ENCODE measurements at regions not wholly inside any gene's neighbourhood (a gene's known extent, or its start where the extent isn't known, plus 50 kb on each side); places are given as distances from the start of the nearest gene placed in this dataset.
A peak's percentile ranks its signal among the peaks of the same experiment; 100 is the strongest.

GRCh38 chr6:155782739-155783459 lies 327.3 kb upstream of the NOX3 start:
- no peak for DNase-seq (ENCODE audit: low read depth)
- H3K4me3 ChIP-seq (ENCODE audit: low read depth, low read length) = no peak overlapping the region
- TF ChIP-seq, protein P1, sequence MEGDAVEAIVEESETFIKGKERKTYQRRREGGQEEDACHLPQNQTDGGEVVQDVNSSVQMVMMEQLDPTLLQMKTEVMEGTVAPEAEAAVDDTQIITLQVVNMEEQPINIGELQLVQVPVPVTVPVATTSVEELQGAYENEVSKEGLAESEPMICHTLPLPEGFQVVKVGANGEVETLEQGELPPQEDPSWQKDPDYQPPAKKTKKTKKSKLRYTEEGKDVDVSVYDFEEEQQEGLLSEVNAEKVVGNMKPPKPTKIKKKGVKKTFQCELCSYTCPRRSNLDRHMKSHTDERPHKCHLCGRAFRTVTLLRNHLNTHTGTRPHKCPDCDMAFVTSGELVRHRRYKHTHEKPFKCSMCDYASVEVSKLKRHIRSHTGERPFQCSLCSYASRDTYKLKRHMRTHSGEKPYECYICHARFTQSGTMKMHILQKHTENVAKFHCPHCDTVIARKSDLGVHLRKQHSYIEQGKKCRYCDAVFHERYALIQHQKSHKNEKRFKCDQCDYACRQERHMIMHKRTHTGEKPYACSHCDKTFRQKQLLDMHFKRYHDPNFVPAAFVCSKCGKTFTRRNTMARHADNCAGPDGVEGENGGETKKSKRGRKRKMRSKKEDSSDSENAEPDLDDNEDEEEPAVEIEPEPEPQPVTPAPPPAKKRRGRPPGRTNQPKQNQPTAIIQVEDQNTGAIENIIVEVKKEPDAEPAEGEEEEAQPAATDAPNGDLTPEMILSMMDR (IDR thresholded peaks at IDR 0.05; ENCODE audit: control insufficient read depth, extremely low read depth, insufficient read depth) = no peak

- no peak overlapping the region for H3K4me3 ChIP-seq (ENCODE audit: low read depth, low read length)
- TF ChIP-seq, protein P1 (IDR thresholded peaks at IDR 0.05; ENCODE audit: control insufficient read depth, extremely low read depth, insufficient read depth) = no peak
- DNase-seq (ENCODE audit: low read depth) = peak; percentile 18
These were observed 326.7 kb upstream of the NOX3 start for GRCh38 chr6:155782320-155782731.

DNA sequence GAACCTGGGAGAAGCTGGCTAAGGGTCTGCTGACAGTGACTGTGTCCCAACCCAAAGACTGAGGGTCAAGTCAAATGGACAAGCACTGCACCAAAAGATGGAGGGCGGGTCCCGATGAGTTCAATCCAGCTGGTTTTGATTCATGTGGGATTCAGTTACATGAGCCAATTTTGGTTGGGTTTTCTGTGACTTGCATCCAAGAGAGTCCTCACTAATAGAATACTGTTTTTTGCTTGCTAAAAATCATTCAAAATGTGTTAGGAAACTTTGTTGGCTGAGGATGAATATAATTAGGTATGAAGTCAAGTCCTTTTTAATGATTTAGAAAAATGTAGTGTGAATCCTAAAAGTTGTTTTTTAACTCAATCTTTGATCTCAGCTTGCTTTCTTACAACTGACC lies 323.8 kb upstream of the NOX3 start:
- no peak for DNase-seq (ENCODE audit: low read depth)
- TF ChIP-seq, protein P1 (IDR thresholded peaks at IDR 0.05; ENCODE audit: control insufficient read depth, extremely low read depth, insufficient read depth) = no peak
- no peak overlapping the region for H3K4me3 ChIP-seq (ENCODE audit: low read depth, low read length)

DNA sequence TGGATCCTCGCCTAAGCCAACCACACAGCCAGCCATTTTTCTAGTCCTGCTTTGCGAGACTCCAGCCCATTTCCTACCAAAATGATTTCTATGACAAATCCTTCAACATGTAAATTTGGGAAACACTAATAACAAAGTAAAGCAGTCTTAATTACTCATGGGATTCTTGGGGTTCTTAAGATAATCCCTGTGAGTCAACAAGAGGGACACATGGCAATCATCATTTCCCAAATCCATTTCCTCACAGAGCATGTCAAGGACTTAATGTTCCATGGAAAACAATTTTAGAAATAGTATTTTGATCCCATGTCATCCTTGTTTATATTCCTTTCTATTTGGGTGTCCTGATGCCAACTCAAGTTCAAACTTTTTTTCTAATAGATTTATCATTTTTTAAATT lies 322.7 kb upstream of the NOX3 start:
- H3K4me3 ChIP-seq (ENCODE audit: low read depth, low read length) = no peak overlapping the region
- no peak for DNase-seq (ENCODE audit: low read depth)
- TF ChIP-seq, protein P1 (IDR thresholded peaks at IDR 0.05; ENCODE audit: control insufficient read depth, extremely low read depth, insufficient read depth) = no peak

GRCh38 chr6:155771822-155772221 lies 316.2 kb upstream of the NOX3 start:
- DNase-seq (ENCODE audit: low read depth) = no peak
- TF ChIP-seq, protein P1 (IDR thresholded peaks at IDR 0.05; ENCODE audit: control insufficient read depth, extremely low read depth, insufficient read depth) = no peak
- H3K4me3 ChIP-seq (ENCODE audit: low read depth, low read length) = no peak overlapping the region

- H3K4me3 ChIP-seq (ENCODE audit: low read depth, low read length) = no peak overlapping the region
- DNase-seq (ENCODE audit: low read depth) = no peak
- TF ChIP-seq, protein P1 (IDR thresholded peaks at IDR 0.05; ENCODE audit: control insufficient read depth, extremely low read depth, insufficient read depth) = no peak
These were observed 315.2 kb upstream of the NOX3 start for GRCh38 chr6:155770856-155771255.

GRCh38 chr6:155770313-155770712 lies 314.7 kb upstream of the NOX3 start:
- DNase-seq (ENCODE audit: low read depth) = no peak
- H3K4me3 ChIP-seq (ENCODE audit: low read depth, low read length) = no peak overlapping the region
- TF ChIP-seq, protein P1 (IDR thresholded peaks at IDR 0.05; ENCODE audit: control insufficient read depth, extremely low read depth, insufficient read depth) = no peak

Data from LNCaP clone FGC (cell line).